ENCODE measurements at regions not wholly inside any gene's neighbourhood (a gene's known extent, or its start where the extent isn't known, plus 50 kb on each side); places are given as distances from the start of the nearest gene placed in this dataset.

- no peak for TF ChIP-seq CTCF (conservative IDR thresholded peaks at IDR 0.05; ENCODE audit: low read depth, low read length)
- no peak overlapping the region for H3K4me3 ChIP-seq (ENCODE audit: low read length)
- no peak for DNase-seq (ENCODE audit: low read depth)
Measured at GRCh38 chr7:120205101-120205500, 67.9 kb upstream of the KCND2 start.

GRCh38 chr7:120207037-120207436, 65.9 kb upstream of the KCND2 start:
- no peak overlapping the region for H3K4me3 ChIP-seq (ENCODE audit: low read length)
- no peak for DNase-seq (ENCODE audit: low read depth)
- TF ChIP-seq CTCF (conservative IDR thresholded peaks at IDR 0.05; ENCODE audit: low read depth, low read length): no peak

GRCh38 chr7:120215654-120216053, 57.3 kb upstream of the KCND2 start:
- no peak overlapping the region for H3K4me3 ChIP-seq (ENCODE audit: low read length)
- no peak for TF ChIP-seq CTCF (conservative IDR thresholded peaks at IDR 0.05; ENCODE audit: low read depth, low read length)
- no peak for DNase-seq (ENCODE audit: low read depth)

- DNase-seq (ENCODE audit: low read depth): no peak
- TF ChIP-seq CTCF (conservative IDR thresholded peaks at IDR 0.05; ENCODE audit: low read depth, low read length): no peak
- H3K4me3 ChIP-seq (ENCODE audit: low read length): no peak overlapping the region
Measured at GRCh38 chr7:120216947-120217346, 56.0 kb upstream of the KCND2 start.

- DNase-seq (ENCODE audit: low read depth): no peak
- no peak overlapping the region for H3K4me3 ChIP-seq (ENCODE audit: low read length)
- no peak for TF ChIP-seq CTCF (conservative IDR thresholded peaks at IDR 0.05; ENCODE audit: low read depth, low read length)
Measured at GRCh38 chr7:120218712-120219111, 54.3 kb upstream of the KCND2 start.

GRCh38 chr7:120221666-120222065, 51.3 kb upstream of the KCND2 start:
- H3K4me3 ChIP-seq (ENCODE audit: low read length): no peak overlapping the region

More at GRCh38 chr7:120221666-120222065, 51.3 kb upstream of the KCND2 start:
- DNase-seq (ENCODE audit: low read depth): no peak
- no peak for TF ChIP-seq CTCF (conservative IDR thresholded peaks at IDR 0.05; ENCODE audit: low read depth, low read length)

Data from retinal pigment epithelial cell (primary cell).